Fibroblast of lung (primary cell): ENCODE measurements at regions not wholly inside any gene's neighbourhood (a gene's known extent, or its start where the extent isn't known, plus 50 kb on each side); places are given as distances from the start of the nearest gene placed in this dataset.
"Not testable (repeated sequence)": the region's sequence is repeated elsewhere in the genome, so short reads cannot be mapped to it uniquely, and the experiment has no call there.

Experiments used
- DNase-seq, 2 donors: peaks; one replicate each; pipeline versions ENCODE4 v3.0.0 to v3.0.0-alpha.2; 2010; ENCODE audit warnings: low read depth in 2 of 2
- H2AFZ ChIP-seq: 2 replicates; pipeline ENCODE4 v1.5.1; 2012; ENCODE audit warnings: low read length, control low read depth, inconsistent platforms
- H3K27ac ChIP-seq: 2 replicates; pipeline ENCODE4 v1.5.1; 2011; ENCODE audit warnings: low read length, control low read depth; ENCODE audit not compliant: insufficient read depth
- H3K27me3 ChIP-seq: 2 replicates; pipeline ENCODE4 v1.5.1; 2011; ENCODE audit warnings: mild to moderate bottlenecking, low read length; ENCODE audit not compliant: control insufficient read depth, insufficient read depth
- H3K36me3 ChIP-seq: 2 replicates; pipeline ENCODE4 v1.5.1; 2011; ENCODE audit warnings: low read length; ENCODE audit not compliant: control insufficient read depth, insufficient read depth
- H3K4me1 ChIP-seq: 2 replicates; pipeline ENCODE4 v1.5.1; 2011; ENCODE audit warnings: low read length; ENCODE audit not compliant: control insufficient read depth, insufficient read depth; ENCODE audit errors: extremely low read depth
- H3K4me2 ChIP-seq: 2 replicates; pipeline ENCODE4 v1.5.1; 2011; ENCODE audit warnings: low read length, control low read depth; ENCODE audit not compliant: insufficient read depth; ENCODE audit errors: extremely low read depth
- H3K4me3 ChIP-seq, 4 experiments: fragments of 200-600 bp in 1 of 4; sonication (generic) in 1 of 4; replicated peaks in 1 of 4; 2 replicates each; pipeline ENCODE4 v1.5.1; 2011 to 2016; ENCODE audit warnings: low read length in 4 of 4, low read depth in 3 of 4, mild to moderate bottlenecking in 3 of 4, control low read depth in 2 of 4, inconsistent platforms in 1 of 4, mixed read lengths in 1 of 4; ENCODE audit not compliant: insufficient read depth in 1 of 4; ENCODE audit errors: control extremely low read depth in 1 of 4
- H3K79me2 ChIP-seq: 2 replicates; pipeline ENCODE4 v1.5.1; 2012; ENCODE audit warnings: mild to moderate bottlenecking, low read length, inconsistent platforms; ENCODE audit not compliant: control insufficient read depth, insufficient read depth
- H3K9ac ChIP-seq: 2 replicates; pipeline ENCODE4 v1.5.1; 2011; ENCODE audit warnings: mild to moderate bottlenecking, low read length, control low read depth; ENCODE audit not compliant: insufficient read depth
- H3K9me3 ChIP-seq: 2 replicates; pipeline ENCODE4 v1.5.1; 2012; ENCODE audit warnings: low read depth, low read length; ENCODE audit not compliant: control insufficient read depth, insufficient read depth
- H4K20me1 ChIP-seq: 2 replicates; pipeline ENCODE4 v1.5.1; 2011; ENCODE audit warnings: low read length; ENCODE audit not compliant: control insufficient read depth, insufficient read depth; ENCODE audit errors: extremely low read depth
- CTCF ChIP-seq, 2 donors: IDR thresholded peaks in 1 of 2; conservative IDR thresholded peaks in 1 of 2; 1 replicate in 1 of 2; 2 replicates in 1 of 2; pipeline ENCODE4 v1.5.1; 2011 to 2012; ENCODE audit warnings: low read length in 2 of 2, control low read depth in 1 of 2, inconsistent platforms in 1 of 2, low read depth in 1 of 2, mild to moderate bottlenecking in 1 of 2
- EZH2 ChIP-seq: IDR thresholded peaks from 2 replicates; pipeline ENCODE4 v1.5.1; 2012; ENCODE audit warnings: low read length, control low read depth, mild to moderate bottlenecking; ENCODE audit errors: missing control alignments

DNA sequence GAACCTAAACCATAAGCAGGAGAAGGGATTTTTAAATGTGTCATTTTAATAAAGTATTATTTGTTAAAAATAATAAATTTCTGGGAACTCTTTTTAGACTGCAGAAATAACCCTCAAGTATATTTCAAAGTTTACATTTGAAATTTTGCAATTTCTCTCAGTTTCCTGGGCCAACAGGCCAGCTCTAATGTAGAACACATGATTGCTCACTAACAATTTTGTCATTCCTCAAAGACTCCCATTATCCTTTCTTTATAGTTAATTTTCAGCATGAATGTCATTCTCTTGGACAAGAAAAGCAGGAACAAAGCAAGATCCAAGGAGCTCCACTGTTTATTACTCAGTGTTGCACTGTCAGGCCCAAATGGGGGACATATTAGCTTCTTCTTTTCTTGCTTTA lies 119.4 kb upstream of the VANGL1 start:
- DNase-seq: no peak

GRCh38 chr1:115515270-115515669 lies 126.5 kb upstream of the VANGL1 start:
- no peak overlapping the region for H2AFZ ChIP-seq
- DNase-seq: no peak
- no peak for TF ChIP-seq EZH2
- no peak for TF ChIP-seq CTCF (conservative IDR thresholded peaks at IDR 0.05 in 1 of 2, IDR thresholded peaks at IDR 0.05 in 1 of 2; ENCODE audit: low read depth in 1 of 2, low read length in 2 of 2)
- no peaks in the 10 kb centered on the region for H3K9me3 ChIP-seq
- H3K27ac ChIP-seq: no peak overlapping the region
- H3K27me3 ChIP-seq: no peaks in the 10 kb centered on the region
- no peaks in the 10 kb centered on the region for H3K36me3 ChIP-seq
- no peak overlapping the region for H3K9ac ChIP-seq
- H3K4me3 ChIP-seq: no peak overlapping the region
- H4K20me1 ChIP-seq: no peaks in the 10 kb centered on the region
- no peaks in the 10 kb centered on the region for H3K4me1 ChIP-seq
- no peak overlapping the region for H3K4me2 ChIP-seq
- no peaks in the 10 kb centered on the region for H3K79me2 ChIP-seq

More for the DNA sequence above, 119.4 kb upstream of the VANGL1 start:
- Histone ChIP-seq H3K36me3 (no peaks in the 10 kb centered on the region), H3K4me1 (no peaks in the 10 kb centered on the region), H3K27me3 (no peaks in the 10 kb centered on the region), H4K20me1 (no peaks in the 10 kb centered on the region), H3K27ac (no peak overlapping the region), H3K4me2 (no peak overlapping the region), H3K79me2 (no peaks in the 10 kb centered on the region), H2AFZ (no peak overlapping the region), H3K9me3 (no peaks in the 10 kb centered on the region), H3K9ac (no peak overlapping the region), H3K4me3 (no peak overlapping the region)
- TF ChIP-seq CTCF (conservative IDR thresholded peaks at IDR 0.05 in 1 of 2, IDR thresholded peaks at IDR 0.05 in 1 of 2; ENCODE audit: low read depth in 1 of 2, low read length in 2 of 2) (no peak), EZH2 (no peak)

GRCh38 chr1:115510226-115510625 lies 131.5 kb upstream of the VANGL1 start:
- not testable (repeated sequence) for H3K9me3 ChIP-seq, H3K4me3 ChIP-seq, H3K9ac ChIP-seq, H4K20me1 ChIP-seq, H3K4me1 ChIP-seq, H3K79me2 ChIP-seq, H3K4me2 ChIP-seq, H2AFZ ChIP-seq, H3K27ac ChIP-seq, H3K27me3 ChIP-seq, H3K36me3 ChIP-seq
- peak in 1 of 2 donors; percentile 15 for DNase-seq
